Ovary (tissue), 7 donors: ENCODE measurements at regions not wholly inside any gene's neighbourhood (a gene's known extent, or its start where the extent isn't known, plus 50 kb on each side); places are given as distances from the start of the nearest gene placed in this dataset.

Experiments
- DNase-seq, 5 donors: peaks; one replicate each; pipeline ENCODE4 v3.0.0-alpha.2; 2019 to 2020
- H3K27ac ChIP-seq, 2 donors: fragments of 200-600 bp; one replicate each; pipeline versions ENCODE4 v1.5.1 to v1.8.0; 2019 to 2022
- H3K27me3 ChIP-seq: fragments of 200-600 bp; one replicate; pipeline ENCODE4 v1.8.0; 2022
- H3K36me3 ChIP-seq: fragments of 200-600 bp; sonication (generic); one replicate; pipeline ENCODE4 v1.5.1; 2019
- H3K4me1 ChIP-seq: one replicate; pipeline ENCODE4 v1.8.1; 2013; ENCODE audit warnings: mild to moderate bottlenecking, moderate library complexity; ENCODE audit not compliant: insufficient read depth
- H3K4me3 ChIP-seq: fragments of 200-600 bp; sonication (generic); one replicate; pipeline ENCODE4 v1.5.1; 2017
- H3K9me3 ChIP-seq, 2 donors: fragments of 200-600 bp in 1 of 2; sonication (generic) in 1 of 2; one replicate each; pipeline versions ENCODE4 v1.5.1 to v1.8.1; 2013 to 2019; ENCODE audit warnings: mild to moderate bottlenecking in 1 of 2, moderate library complexity in 1 of 2
- EP300 ChIP-seq: sonication (generic); formaldehyde crosslinking; IDR thresholded peaks from one replicate; pipeline ENCODE4 v1.6.1; 2017; ENCODE audit warnings: antibody characterized with exemption
- POLR2A ChIP-seq: fragments of 450-650 bp; IDR thresholded peaks from one replicate; pipeline ENCODE4 v1.6.1; 2017; ENCODE audit warnings: antibody characterized with exemption, mild to moderate bottlenecking, moderate library complexity
- WGBS, 3 donors: extraction: QIAGEN DNeasy Blood & Tissue Kit in 1 of 3; methylation state at CpG; one replicate each; pipeline versions ENCODE4 v1.1.5 to v1.1.7; 2013 to 2017; 5-methylcytosine and 5-hydroxymethylcytosine counted together
- intact Hi-C, 4 donors: fragments of 100-400 bp; cut with DNase I; formaldehyde crosslinking; loops; one replicate each; pipeline versions ENCODE4 v1.11.0 to v1.15.1; 2022 to 2023
- TF ChIP-seq, protein P1 (sequence below), 3 donors: fragments of 450-650 bp in 2 of 3; fragments of 200-600 bp in 1 of 3; IDR thresholded peaks; one replicate each; pipeline versions ENCODE4 v1.5.1 to v1.8.0; 2016 to 2022; ENCODE audit warnings: antibody characterized with exemption in 3 of 3, mild to moderate bottlenecking in 1 of 3
- donor health status: DM: no; HTN: no; CAD: no; lungs with moderate emphysema.
- donor health status: DM: no; HTN: no; CAD: no.
- donor health status: Bipolar disorder and iron deficiency.
- donor health status: DM: no; HTN: no; CAD: no.
- donor health status: DM: yes; HTN: yes; CAD: no.

DNA sequence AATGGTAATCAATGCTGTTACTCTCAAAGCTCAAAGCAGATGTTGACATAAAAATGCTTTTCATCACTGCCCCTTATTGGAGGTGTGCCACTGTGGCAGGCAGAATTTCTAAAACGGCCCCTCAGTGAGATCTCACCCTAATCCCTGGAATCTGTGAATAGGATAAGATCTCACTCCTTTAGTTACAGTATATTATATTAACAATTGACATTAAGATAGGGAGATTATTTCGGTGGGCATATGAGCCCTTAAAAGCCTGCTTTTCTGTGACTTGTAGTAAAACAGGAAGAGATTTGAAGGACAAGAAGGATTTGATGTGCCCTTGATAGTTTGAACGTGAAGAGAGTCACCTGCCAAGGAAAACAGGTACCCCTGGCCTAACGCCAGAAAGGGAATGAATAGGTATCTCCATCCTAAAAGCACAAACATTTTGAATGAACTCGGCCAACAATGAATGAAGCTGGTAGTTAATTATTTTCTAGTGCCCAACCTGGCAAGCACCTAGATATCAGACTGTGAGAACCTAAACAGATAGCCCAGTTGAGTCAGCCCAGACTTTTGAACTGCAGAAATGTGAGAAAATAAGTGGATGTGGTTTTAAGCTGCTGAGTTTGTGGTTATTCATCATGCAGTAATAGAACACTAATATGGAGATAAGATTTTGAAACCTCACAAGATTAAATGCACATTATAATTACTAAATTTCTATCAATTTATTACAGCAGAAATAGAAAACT is 881.6 kb downstream of the PCDH18 start:
- no peak for DNase-seq
- Histone ChIP-seq H3K27ac (no peak overlapping the region), H3K36me3 (no peaks in the 10 kb centered on the region), H3K4me1 (no peaks in the 10 kb centered on the region), H3K27me3 (no peaks in the 10 kb centered on the region), H3K9me3 (no peaks in the 10 kb centered on the region), H3K4me3 (no peak overlapping the region)
- WGBS, 3 donors: 56 to 66% (median 58%) methylated on average over 5 of the region's 5 CpGs
- intact Hi-C loops: no loop called here
- TF ChIP-seq, protein P1, sequence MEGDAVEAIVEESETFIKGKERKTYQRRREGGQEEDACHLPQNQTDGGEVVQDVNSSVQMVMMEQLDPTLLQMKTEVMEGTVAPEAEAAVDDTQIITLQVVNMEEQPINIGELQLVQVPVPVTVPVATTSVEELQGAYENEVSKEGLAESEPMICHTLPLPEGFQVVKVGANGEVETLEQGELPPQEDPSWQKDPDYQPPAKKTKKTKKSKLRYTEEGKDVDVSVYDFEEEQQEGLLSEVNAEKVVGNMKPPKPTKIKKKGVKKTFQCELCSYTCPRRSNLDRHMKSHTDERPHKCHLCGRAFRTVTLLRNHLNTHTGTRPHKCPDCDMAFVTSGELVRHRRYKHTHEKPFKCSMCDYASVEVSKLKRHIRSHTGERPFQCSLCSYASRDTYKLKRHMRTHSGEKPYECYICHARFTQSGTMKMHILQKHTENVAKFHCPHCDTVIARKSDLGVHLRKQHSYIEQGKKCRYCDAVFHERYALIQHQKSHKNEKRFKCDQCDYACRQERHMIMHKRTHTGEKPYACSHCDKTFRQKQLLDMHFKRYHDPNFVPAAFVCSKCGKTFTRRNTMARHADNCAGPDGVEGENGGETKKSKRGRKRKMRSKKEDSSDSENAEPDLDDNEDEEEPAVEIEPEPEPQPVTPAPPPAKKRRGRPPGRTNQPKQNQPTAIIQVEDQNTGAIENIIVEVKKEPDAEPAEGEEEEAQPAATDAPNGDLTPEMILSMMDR (IDR thresholded peaks at IDR 0.05): no peak
- TF ChIP-seq POLR2A (no peak), EP300 (no peak)

DNA sequence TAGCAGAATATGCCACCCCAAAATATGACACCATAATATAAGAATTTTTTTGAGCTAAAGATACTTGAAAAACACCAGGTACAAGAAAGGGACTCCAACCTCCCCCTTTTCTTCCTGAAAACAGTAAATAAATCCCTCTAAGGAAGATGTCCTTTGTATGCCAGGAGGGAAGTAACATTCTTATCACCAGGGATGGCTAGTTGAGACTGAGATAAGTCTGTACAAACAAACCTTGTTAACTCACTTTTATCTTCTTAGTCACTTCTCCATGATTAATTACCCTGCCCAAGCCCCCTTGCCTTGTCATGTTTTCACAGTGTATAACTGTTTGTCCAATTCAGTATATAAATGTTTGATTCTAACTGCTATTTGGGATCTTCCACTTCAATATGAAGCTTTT is 888.0 kb downstream of the PCDH18 start:
- DNase-seq: no peak
- Histone ChIP-seq H3K27ac (no peak overlapping the region), H3K4me1 (no peaks in the 10 kb centered on the region), H3K9me3 (no peaks in the 10 kb centered on the region), H3K4me3 (no peak overlapping the region), H3K27me3 (no peaks in the 10 kb centered on the region), H3K36me3 (no peaks in the 10 kb centered on the region)
- intact Hi-C loops: no loop called here
- TF ChIP-seq POLR2A (no peak), EP300 (no peak)
- TF ChIP-seq, protein P1 (IDR thresholded peaks at IDR 0.05): no peak

DNA sequence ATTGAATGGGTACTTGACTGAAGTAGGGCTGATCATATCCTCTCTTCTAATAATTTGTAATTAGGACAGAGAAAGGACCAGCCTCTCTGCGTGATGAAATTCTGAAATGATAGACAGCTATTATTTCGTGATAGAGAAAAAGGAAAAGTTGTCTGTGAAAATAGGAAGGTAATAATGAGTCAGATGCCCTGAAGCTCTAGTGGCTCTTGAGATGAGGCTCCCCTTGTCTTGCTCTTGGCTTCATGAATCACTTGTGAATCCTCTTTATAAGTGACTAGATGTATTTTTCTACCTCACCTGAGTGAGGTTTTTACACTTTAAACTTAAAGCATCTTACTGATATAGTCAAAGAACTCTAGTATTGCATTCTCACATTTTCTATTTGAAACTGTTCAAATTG is 888.9 kb downstream of the PCDH18 start:
- no peak overlapping the region for H3K4me3 ChIP-seq
- intact Hi-C loops: no loop called here
- 92 to 98% (median 94%) methylated on average over 2 of the region's 2 CpGs for WGBS, 3 donors

DNA sequence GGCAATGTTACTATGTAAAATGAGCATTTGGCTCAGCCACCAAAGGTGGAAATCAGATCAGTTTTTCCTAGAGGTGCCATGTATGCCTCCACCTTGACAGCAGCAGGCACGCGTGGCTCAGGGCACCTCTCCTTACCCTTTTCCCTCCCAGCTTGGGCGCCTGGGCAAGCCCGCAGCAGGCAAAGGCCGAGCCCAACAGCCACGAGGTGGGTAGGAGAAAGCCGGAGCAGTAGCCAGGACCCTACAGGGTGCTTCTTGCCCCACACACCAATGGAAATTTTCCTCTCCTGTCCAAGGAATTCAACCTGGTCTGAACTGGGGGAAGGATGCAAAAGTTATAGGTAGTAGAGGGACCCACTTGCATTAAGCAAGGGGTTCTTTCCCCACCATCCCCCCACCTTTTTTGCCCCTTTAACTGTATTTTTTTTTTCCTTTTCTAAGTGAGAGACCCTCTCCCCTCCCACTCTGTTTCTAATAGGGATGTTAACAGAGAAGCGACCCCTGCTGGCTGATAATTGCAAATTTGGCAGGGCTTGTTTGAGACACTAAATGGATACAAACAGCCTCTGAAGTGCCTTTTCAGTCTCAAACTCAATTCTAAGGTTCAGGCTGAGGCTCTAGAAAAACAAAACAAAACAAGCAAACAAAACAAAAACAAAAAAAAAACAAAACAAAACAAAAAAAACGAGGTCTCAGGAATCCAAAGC is 895.1 kb downstream of the PCDH18 start:
- intact Hi-C loops: no loop called here
- no peak for DNase-seq

More for the DNA sequence above, 888.9 kb downstream of the PCDH18 start:
- no peaks in the 10 kb centered on the region for H3K9me3 ChIP-seq
- no peak for TF ChIP-seq POLR2A
- no peaks in the 10 kb centered on the region for H3K36me3 ChIP-seq
- H3K27ac ChIP-seq: no peak overlapping the region
- H3K4me1 ChIP-seq: no peaks in the 10 kb centered on the region
- H3K27me3 ChIP-seq: no peaks in the 10 kb centered on the region
- DNase-seq: no peak

More for the DNA sequence above, 895.1 kb downstream of the PCDH18 start:
- H3K27me3 ChIP-seq: no peaks in the 10 kb centered on the region
- H3K27ac ChIP-seq: no peak overlapping the region
- no peak overlapping the region for H3K4me3 ChIP-seq
- no peaks in the 10 kb centered on the region for H3K4me1 ChIP-seq
- H3K36me3 ChIP-seq: no peaks in the 10 kb centered on the region
- 78 to 80% (median 79%) methylated on average over 9 of the region's 9 CpGs for WGBS, 3 donors
- H3K9me3 ChIP-seq: no peaks in the 10 kb centered on the region
- TF ChIP-seq EP300 (no peak), POLR2A (no peak)
- TF ChIP-seq, protein P1 (IDR thresholded peaks at IDR 0.05): no peak
